ENCODE measurements at regions not wholly inside any gene's neighbourhood (a gene's known extent, or its start where the extent isn't known, plus 50 kb on each side); places are given as distances from the start of the nearest gene placed in this dataset.

DNA sequence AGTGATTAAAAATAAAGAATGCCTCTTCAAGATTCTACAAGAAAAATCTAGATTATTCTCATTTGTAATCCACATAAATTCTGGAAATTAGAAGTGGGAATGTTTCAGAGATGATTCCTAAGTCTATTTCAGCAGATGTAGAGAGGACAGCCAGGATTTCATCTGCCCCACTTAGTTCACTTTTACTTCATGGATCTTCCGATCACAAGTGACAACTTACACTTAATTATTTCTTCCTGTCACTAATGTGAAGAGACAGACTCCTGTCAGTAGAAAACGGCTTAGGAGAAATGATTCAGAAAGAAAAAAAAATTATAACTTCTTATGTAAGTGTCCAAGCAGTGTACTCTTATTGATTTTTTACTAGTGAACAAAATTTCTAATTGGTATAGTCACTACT, 368.2 kb upstream of the SMIM30 start:
- no peak for TF ChIP-seq CTCF (conservative IDR thresholded peaks at IDR 0.05; ENCODE audit: low read depth, low read length)
- TF ChIP-seq MXI1 (IDR thresholded peaks at IDR 0.05; ENCODE audit: borderline replicate concordance, low read depth, low read length) = no peak
- TF ChIP-seq POLR2A (IDR thresholded peaks at IDR 0.05; ENCODE audit: low read depth, low read length) = no peak
- TF ChIP-seq RAD21 (IDR thresholded peaks at IDR 0.05; ENCODE audit: low read length) = no peak
- TF ChIP-seq CHD1 (IDR thresholded peaks at IDR 0.05; ENCODE audit: low read depth, low read length) = no peak
- TF ChIP-seq ELK1 (IDR thresholded peaks at IDR 0.05; ENCODE audit: borderline replicate concordance, low read depth, low read length) = no peak
- TF ChIP-seq USF2 (IDR thresholded peaks at IDR 0.05; ENCODE audit: low read depth, low read length) = no peak
- TF ChIP-seq FOS (IDR thresholded peaks at IDR 0.05; ENCODE audit: low read depth, low read length) = no peak
- no peak for TF ChIP-seq RCOR1 (IDR thresholded peaks at IDR 0.05; ENCODE audit: insufficient replicate concordance, low read length)

All from IMR-90 (cell line).